ENCODE measurements at regions not wholly inside any gene's neighbourhood (a gene's known extent, or its start where the extent isn't known, plus 50 kb on each side); places are given as distances from the start of the nearest gene placed in this dataset.
"Not testable (repeated sequence)": the region's sequence is repeated elsewhere in the genome, so short reads cannot be mapped to it uniquely, and the experiment has no call there.

- TF ChIP-seq, protein P1, sequence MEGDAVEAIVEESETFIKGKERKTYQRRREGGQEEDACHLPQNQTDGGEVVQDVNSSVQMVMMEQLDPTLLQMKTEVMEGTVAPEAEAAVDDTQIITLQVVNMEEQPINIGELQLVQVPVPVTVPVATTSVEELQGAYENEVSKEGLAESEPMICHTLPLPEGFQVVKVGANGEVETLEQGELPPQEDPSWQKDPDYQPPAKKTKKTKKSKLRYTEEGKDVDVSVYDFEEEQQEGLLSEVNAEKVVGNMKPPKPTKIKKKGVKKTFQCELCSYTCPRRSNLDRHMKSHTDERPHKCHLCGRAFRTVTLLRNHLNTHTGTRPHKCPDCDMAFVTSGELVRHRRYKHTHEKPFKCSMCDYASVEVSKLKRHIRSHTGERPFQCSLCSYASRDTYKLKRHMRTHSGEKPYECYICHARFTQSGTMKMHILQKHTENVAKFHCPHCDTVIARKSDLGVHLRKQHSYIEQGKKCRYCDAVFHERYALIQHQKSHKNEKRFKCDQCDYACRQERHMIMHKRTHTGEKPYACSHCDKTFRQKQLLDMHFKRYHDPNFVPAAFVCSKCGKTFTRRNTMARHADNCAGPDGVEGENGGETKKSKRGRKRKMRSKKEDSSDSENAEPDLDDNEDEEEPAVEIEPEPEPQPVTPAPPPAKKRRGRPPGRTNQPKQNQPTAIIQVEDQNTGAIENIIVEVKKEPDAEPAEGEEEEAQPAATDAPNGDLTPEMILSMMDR (IDR thresholded peaks at IDR 0.05) = not testable (repeated sequence)
- TF ChIP-seq POLR2A (IDR thresholded peaks at IDR 0.05) = not testable (repeated sequence)
These were observed 105.8 kb upstream of the NBPF11 start for GRCh38 chr1:148257886-148258285.

All from testis (tissue), 2 donors.